ENCODE measurements at regions not wholly inside any gene's neighbourhood (a gene's known extent, or its start where the extent isn't known, plus 50 kb on each side); places are given as distances from the start of the nearest gene placed in this dataset.
A peak's percentile ranks its signal among the peaks of the same experiment; 100 is the strongest.

GRCh38 chr13:31036731-31037695 is 104.6 kb downstream of the TEX26 start:
- no peak for TF ChIP-seq CTCF (IDR thresholded peaks at IDR 0.05)
- no peak overlapping the region for H3K4me3 ChIP-seq
- no peaks in the 10 kb centered on the region for H3K36me3 ChIP-seq
- no peaks in the 10 kb centered on the region for H3K27me3 ChIP-seq
- peak in 1 of 2 donors; percentile 30 for DNase-seq (ENCODE audit: low spot score in 2 of 2)
- H3K27ac ChIP-seq, result no peak overlapping the region
- no peaks in the 10 kb centered on the region for H3K9me3 ChIP-seq
- peaks cover 0 to 3% of the 10 kb centered on the region in 2 donors for H3K4me1 ChIP-seq
- intact Hi-C loops (cut with DNase I), result no loop called here

GRCh38 chr13:31035185-31035965 is 102.9 kb downstream of the TEX26 start:
- peak in 1 of 2 donors; percentile 52 for DNase-seq (ENCODE audit: low spot score in 2 of 2)
- Histone ChIP-seq H3K27ac (no peak overlapping the region), H3K27me3 (no peaks in the 10 kb centered on the region), H3K9me3 (no peaks in the 10 kb centered on the region), H3K36me3 (no peaks in the 10 kb centered on the region), H3K4me1 (peaks cover 0 to 3% of the 10 kb centered on the region in 2 donors), H3K4me3 (no peak overlapping the region)
- intact Hi-C loops (cut with DNase I), result no loop called here
- TF ChIP-seq CTCF (IDR thresholded peaks at IDR 0.05), result no peak

- intact Hi-C loops (cut with DNase I), result no loop called here
- no peak overlapping the region for H3K4me3 ChIP-seq
- no peak for TF ChIP-seq CTCF (IDR thresholded peaks at IDR 0.05)
- H3K27ac ChIP-seq, result no peak overlapping the region
- peaks cover 0 to 3% of the 10 kb centered on the region in 2 donors for H3K4me1 ChIP-seq
- H3K36me3 ChIP-seq, result no peaks in the 10 kb centered on the region
- H3K9me3 ChIP-seq, result no peaks in the 10 kb centered on the region
- H3K27me3 ChIP-seq, result no peaks in the 10 kb centered on the region
- peak in 1 of 2 donors; percentile 62 for DNase-seq (ENCODE audit: low spot score in 2 of 2)
Observed at GRCh38 chr13:31032528-31033113, 100.2 kb downstream of the TEX26 start.

GRCh38 chr13:31031482-31031881 is 99.0 kb downstream of the TEX26 start:
- no peak for TF ChIP-seq CTCF (IDR thresholded peaks at IDR 0.05)
- H3K9me3 ChIP-seq, result no peaks in the 10 kb centered on the region
- H3K27ac ChIP-seq, result no peak overlapping the region
- H3K4me1 ChIP-seq, result peaks cover 0 to 3% of the 10 kb centered on the region in 2 donors
- peak in 1 of 2 donors; percentile 22 for DNase-seq (ENCODE audit: low spot score in 2 of 2)
- no peaks in the 10 kb centered on the region for H3K27me3 ChIP-seq
- intact Hi-C loops (cut with DNase I), result no loop called here
- no peaks in the 10 kb centered on the region for H3K36me3 ChIP-seq
- H3K4me3 ChIP-seq, result no peak overlapping the region

GRCh38 chr13:31029102-31029501 is 96.6 kb downstream of the TEX26 start:
- no peaks in the 10 kb centered on the region for H3K9me3 ChIP-seq
- intact Hi-C loops (cut with DNase I), result no loop called here
- no peak overlapping the region for H3K4me3 ChIP-seq

More at GRCh38 chr13:31029102-31029501, 96.6 kb downstream of the TEX26 start:
- no peaks in the 10 kb centered on the region for H3K4me1 ChIP-seq
- H3K36me3 ChIP-seq, result no peaks in the 10 kb centered on the region
- H3K27me3 ChIP-seq, result no peaks in the 10 kb centered on the region
- no peak overlapping the region for H3K27ac ChIP-seq
- no peak for TF ChIP-seq CTCF (IDR thresholded peaks at IDR 0.05)
- DNase-seq (ENCODE audit: low spot score in 2 of 2), result peak in 1 of 2 donors; percentile 52
